Loucy (cell line): ENCODE measurements at regions not wholly inside any gene's neighbourhood (a gene's known extent, or its start where the extent isn't known, plus 50 kb on each side); places are given as distances from the start of the nearest gene placed in this dataset.

Experiments
- H2AFZ ChIP-seq: fragments of 200-600 bp; sonication (generic); 2 replicates; pipeline ENCODE4 v1.6.0; 2016; ENCODE audit warnings: antibody characterized with exemption, mild to moderate bottlenecking, low read length, moderate library complexity
- H3F3A ChIP-seq: fragments of 200-600 bp; 2 replicates; pipeline ENCODE4 v1.6.0; 2016; ENCODE audit warnings: antibody characterized with exemption, low read depth, mild to moderate bottlenecking
- H3K27me3 ChIP-seq: fragments of 200-600 bp; sonication (generic); 2 replicates; pipeline ENCODE4 v1.6.1; 2014; ENCODE audit warnings: low read length, mild to moderate bottlenecking; ENCODE audit not compliant: insufficient read depth, poor library complexity, severe bottlenecking
- H3K36me3 ChIP-seq: fragments of 200-600 bp; sonication (generic); 2 replicates; pipeline ENCODE4 v1.6.1; 2016; ENCODE audit warnings: low read length; ENCODE audit not compliant: insufficient read depth
- H3K4me1 ChIP-seq: fragments of 200-600 bp; sonication (generic); 2 replicates; pipeline ENCODE4 v1.5.1; 2014; ENCODE audit warnings: low read length, mild to moderate bottlenecking; ENCODE audit not compliant: insufficient read depth, poor library complexity, severe bottlenecking
- H3K4me2 ChIP-seq: fragments of 200-600 bp; sonication (generic); 2 replicates; pipeline ENCODE4 v1.6.0; 2014; ENCODE audit warnings: antibody characterized with exemption, low read length, low read depth, mild to moderate bottlenecking; ENCODE audit not compliant: poor library complexity, severe bottlenecking
- H3K4me3 ChIP-seq: fragments of 200-600 bp; sonication (generic); 2 replicates; pipeline ENCODE4 v1.5.1; 2014; ENCODE audit warnings: low read length, mild to moderate bottlenecking, mixed read lengths; ENCODE audit not compliant: poor library complexity, severe bottlenecking
- H3K79me2 ChIP-seq: fragments of 200-600 bp; sonication (generic); 2 replicates; pipeline ENCODE4 v1.6.1; 2014; ENCODE audit warnings: low read length; ENCODE audit not compliant: insufficient read depth
- H3K9ac ChIP-seq: fragments of 200-600 bp; sonication (generic); 2 replicates; pipeline ENCODE4 v1.6.0; 2014; ENCODE audit warnings: mild to moderate bottlenecking, low read depth, low read length, moderate library complexity; ENCODE audit not compliant: poor library complexity, severe bottlenecking
- H3K9me2 ChIP-seq: fragments of 200-600 bp; sonication (generic); replicated peaks from 2 replicates; pipeline ENCODE4 v1.6.1; 2016; ENCODE audit warnings: low read depth, low read length, mixed read lengths
- H3K9me3 ChIP-seq: fragments of 200-600 bp; sonication (generic); 2 replicates; pipeline ENCODE4 v1.6.1; 2014; ENCODE audit warnings: mild to moderate bottlenecking, antibody characterized with exemption, low read length, low read depth; ENCODE audit not compliant: insufficient read depth
- H4K20me1 ChIP-seq: fragments of 200-600 bp; sonication (generic); 2 replicates; pipeline ENCODE4 v1.6.0; 2014; ENCODE audit warnings: antibody characterized with exemption, low read length, mild to moderate bottlenecking; ENCODE audit not compliant: insufficient read depth, poor library complexity, severe bottlenecking
- CTCF ChIP-seq: fragments of 200-600 bp; sonication (generic); conservative IDR thresholded peaks from 2 replicates; pipeline ENCODE4 v1.5.1; 2014; ENCODE audit warnings: mild to moderate bottlenecking, antibody characterized with exemption, low read length
- EZH2phosphoT487 ChIP-seq: fragments of 200-600 bp; IDR thresholded peaks from 2 replicates; pipeline ENCODE4 v1.6.1; 2018; ENCODE audit warnings: antibody characterized with exemption, mild to moderate bottlenecking, moderate library complexity, borderline replicate concordance

- Histone ChIP-seq H3F3A (no peaks in the 10 kb centered on the region), H3K4me2 (no peak overlapping the region), H3K4me3 (no peak overlapping the region), H3K36me3 (no peaks in the 10 kb centered on the region), H3K4me1 (peaks cover 5% of the 10 kb centered on the region), H3K9ac (no peak overlapping the region), H4K20me1 (no peaks in the 10 kb centered on the region), H3K9me2 (no peaks in the 10 kb centered on the region), H3K79me2 (no peaks in the 10 kb centered on the region), H3K9me3 (no peaks in the 10 kb centered on the region), H2AFZ (no peak overlapping the region), H3K27me3 (no peaks in the 10 kb centered on the region)
- TF ChIP-seq EZH2phosphoT487 (no peak), CTCF (no peak)
Measured at GRCh38 chr16:87058728-87059250, 258.4 kb downstream of the C16orf95 start.

GRCh38 chr16:87060034-87060986, 256.9 kb downstream of the C16orf95 start:
- Histone ChIP-seq H4K20me1 (no peaks in the 10 kb centered on the region), H3K27me3 (no peaks in the 10 kb centered on the region), H2AFZ (no peak overlapping the region), H3K79me2 (no peaks in the 10 kb centered on the region), H3K4me1 (peaks cover 5% of the 10 kb centered on the region), H3K4me2 (no peak overlapping the region), H3K4me3 (no peak overlapping the region), H3F3A (no peaks in the 10 kb centered on the region), H3K36me3 (no peaks in the 10 kb centered on the region), H3K9me3 (no peaks in the 10 kb centered on the region), H3K9me2 (no peaks in the 10 kb centered on the region), H3K9ac (no peak overlapping the region)
- TF ChIP-seq EZH2phosphoT487 (no peak), CTCF (no peak)

DNA sequence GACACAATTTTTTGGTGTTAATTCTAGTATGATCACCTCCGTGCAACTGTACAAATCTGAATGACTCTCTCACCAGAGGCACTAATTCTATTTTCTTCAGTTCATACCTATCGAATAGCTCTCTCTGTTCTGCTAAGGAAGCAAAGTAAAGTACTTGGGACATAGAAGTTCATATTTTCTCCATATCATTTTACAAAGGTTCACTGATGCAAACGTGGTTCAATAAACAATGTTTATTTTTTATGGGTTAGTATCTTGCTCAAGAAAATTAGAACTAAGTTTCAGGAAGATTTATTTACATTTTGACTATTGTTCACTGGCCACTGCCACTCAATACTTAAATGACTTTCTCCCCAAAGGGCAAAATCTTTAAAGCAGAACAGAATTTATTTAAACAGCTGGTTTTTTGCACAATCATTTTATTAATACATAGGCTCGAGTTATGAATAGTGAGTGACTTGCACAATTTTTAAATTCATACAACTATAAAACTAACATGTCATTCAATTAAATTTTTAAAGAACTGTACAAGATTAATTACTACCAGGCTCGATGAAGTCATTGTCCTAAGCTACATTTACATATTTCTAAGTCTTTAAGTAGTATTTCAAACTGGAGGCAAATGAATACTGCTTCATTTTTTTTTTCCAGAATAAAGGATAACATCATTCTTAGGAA, 255.8 kb downstream of the C16orf95 start:
- TF ChIP-seq EZH2phosphoT487 (no peak), CTCF (no peak)
- H3K4me3 ChIP-seq = no peak overlapping the region
- no peaks in the 10 kb centered on the region for H3K9me3 ChIP-seq
- H2AFZ ChIP-seq = no peak overlapping the region
- H3K79me2 ChIP-seq = no peaks in the 10 kb centered on the region
- H3K4me1 ChIP-seq = peaks cover 5% of the 10 kb centered on the region
- H3K4me2 ChIP-seq = no peak overlapping the region
- no peaks in the 10 kb centered on the region for H3K9me2 ChIP-seq
- no peaks in the 10 kb centered on the region for H4K20me1 ChIP-seq
- no peaks in the 10 kb centered on the region for H3K27me3 ChIP-seq
- no peaks in the 10 kb centered on the region for H3F3A ChIP-seq
- H3K9ac ChIP-seq = no peak overlapping the region
- H3K36me3 ChIP-seq = no peaks in the 10 kb centered on the region
